Activated naive CD8-positive, alpha-beta T cell (primary cell): ENCODE measurements at regions not wholly inside any gene's neighbourhood (a gene's known extent, or its start where the extent isn't known, plus 50 kb on each side); places are given as distances from the start of the nearest gene placed in this dataset.

Source experiments
- H3K27ac Mint-ChIP-seq: one replicate; pipeline ENCODE4 v1.8.0; 2021; ENCODE audit warnings: mixed read lengths
- H3K27me3 Mint-ChIP-seq: one replicate; pipeline ENCODE4 v1.8.0; 2021; ENCODE audit warnings: mixed read lengths
- H3K36me3 Mint-ChIP-seq: one replicate; pipeline ENCODE4 v1.8.0; 2021; ENCODE audit warnings: mixed read lengths
- H3K4me1 Mint-ChIP-seq: one replicate; pipeline ENCODE4 v1.8.0; 2021; ENCODE audit warnings: low read depth, mixed read lengths
- H3K4me3 Mint-ChIP-seq: one replicate; pipeline ENCODE4 v1.8.0; 2021; ENCODE audit warnings: mild to moderate bottlenecking, mixed read lengths
- H3K9me3 Mint-ChIP-seq: one replicate; pipeline ENCODE4 v1.8.0; 2021; ENCODE audit warnings: low read depth, mixed read lengths

DNA sequence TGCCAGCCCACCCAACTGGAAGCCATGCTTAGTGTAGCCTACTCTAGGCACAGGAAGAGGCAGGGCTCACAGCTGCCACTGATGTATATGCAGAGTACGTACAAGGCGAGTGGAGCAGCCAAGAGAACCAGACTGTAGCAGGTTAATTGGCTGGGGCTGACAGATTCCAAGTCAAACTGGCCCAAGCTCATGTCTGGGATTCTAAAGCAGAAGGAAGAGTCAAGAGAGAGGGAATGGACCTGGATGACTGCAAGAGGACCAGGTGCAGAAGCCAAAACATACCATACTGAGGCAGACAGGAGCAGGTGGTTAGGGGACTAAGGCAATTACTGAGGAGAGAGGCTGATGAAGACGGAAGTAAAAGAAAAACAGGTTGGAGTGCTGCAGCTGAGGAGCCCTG lies 51.3 kb upstream of the LRRN2 start:
- H3K27ac Mint-ChIP-seq = no peak overlapping the region
- H3K4me3 Mint-ChIP-seq = no peak overlapping the region
- no peaks in the 10 kb centered on the region for H3K4me1 Mint-ChIP-seq
- peaks cover 10% of the 10 kb centered on the region for H3K9me3 Mint-ChIP-seq
- peaks cover 5% of the 10 kb centered on the region for H3K36me3 Mint-ChIP-seq
- H3K27me3 Mint-ChIP-seq = peaks cover 4% of the 10 kb centered on the region

DNA sequence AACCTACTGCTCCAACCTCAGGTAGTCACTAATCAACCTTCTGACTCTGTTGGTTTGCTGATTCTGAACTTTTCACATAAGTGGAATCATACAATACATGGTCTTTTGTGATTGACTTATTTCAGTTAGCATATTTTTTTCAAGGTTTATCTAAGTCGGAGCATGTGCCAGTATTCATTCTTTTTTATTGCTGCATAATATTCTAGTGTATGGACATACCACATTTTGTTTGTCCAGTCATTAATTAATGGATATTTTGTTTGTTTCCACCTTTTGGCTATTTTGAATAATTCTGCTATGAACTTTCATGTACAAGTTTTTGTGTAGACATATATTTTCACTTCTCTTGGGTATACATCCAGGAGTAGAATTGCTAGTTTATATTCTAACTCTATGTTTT lies 53.0 kb upstream of the LRRN2 start:
- Mint-ChIP-seq H3K36me3 (peaks cover 5% of the 10 kb centered on the region), H3K27me3 (peaks cover 9% of the 10 kb centered on the region), H3K27ac (no peak overlapping the region), H3K4me3 (no peak overlapping the region), H3K4me1 (no peaks in the 10 kb centered on the region), H3K9me3 (peaks cover 10% of the 10 kb centered on the region)

DNA sequence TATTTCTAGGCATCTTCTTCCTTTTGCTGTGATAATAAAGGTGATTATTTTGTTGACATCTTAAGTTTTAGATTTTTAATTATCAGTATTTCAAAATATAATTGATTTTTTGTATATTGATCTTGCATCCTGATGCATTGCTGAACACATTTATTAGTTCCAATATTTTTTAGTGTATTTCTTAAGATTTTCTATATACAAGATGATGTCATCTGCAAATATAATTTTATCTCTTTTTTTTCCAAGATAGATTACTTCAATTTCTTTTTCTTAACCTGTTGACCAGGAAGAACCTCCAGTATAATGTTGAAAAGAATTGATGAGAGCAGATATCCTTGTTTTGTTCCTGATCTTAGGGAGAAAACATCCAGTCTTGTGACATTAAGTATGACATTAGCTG lies 54.8 kb upstream of the LRRN2 start:
- H3K27ac Mint-ChIP-seq = no peak overlapping the region
- H3K9me3 Mint-ChIP-seq = peaks cover 10% of the 10 kb centered on the region
- no peaks in the 10 kb centered on the region for H3K4me1 Mint-ChIP-seq
- H3K36me3 Mint-ChIP-seq = peaks cover 5% of the 10 kb centered on the region
- peaks cover 10% of the 10 kb centered on the region for H3K27me3 Mint-ChIP-seq
- H3K4me3 Mint-ChIP-seq = no peak overlapping the region

DNA sequence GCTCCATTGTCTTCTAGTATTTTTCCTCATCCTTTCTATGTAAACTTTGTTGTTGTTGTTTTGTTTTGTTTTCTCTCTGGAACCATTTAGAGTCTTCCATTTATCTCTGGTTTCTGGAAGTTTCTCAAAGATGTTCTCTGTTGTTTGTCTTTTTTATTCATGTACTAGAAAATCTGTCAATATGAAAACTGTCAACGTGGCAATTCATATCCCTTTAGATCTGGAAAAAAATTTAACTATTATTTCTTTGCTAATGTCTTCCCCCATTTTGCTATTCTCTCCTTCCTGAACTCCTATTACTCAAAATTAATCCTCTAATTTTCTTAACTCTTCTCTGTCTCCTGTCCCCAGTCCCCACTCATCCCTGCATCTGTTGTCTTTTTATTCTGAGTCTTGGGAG lies 55.9 kb upstream of the LRRN2 start:
- peaks cover 5% of the 10 kb centered on the region for H3K36me3 Mint-ChIP-seq

DNA sequence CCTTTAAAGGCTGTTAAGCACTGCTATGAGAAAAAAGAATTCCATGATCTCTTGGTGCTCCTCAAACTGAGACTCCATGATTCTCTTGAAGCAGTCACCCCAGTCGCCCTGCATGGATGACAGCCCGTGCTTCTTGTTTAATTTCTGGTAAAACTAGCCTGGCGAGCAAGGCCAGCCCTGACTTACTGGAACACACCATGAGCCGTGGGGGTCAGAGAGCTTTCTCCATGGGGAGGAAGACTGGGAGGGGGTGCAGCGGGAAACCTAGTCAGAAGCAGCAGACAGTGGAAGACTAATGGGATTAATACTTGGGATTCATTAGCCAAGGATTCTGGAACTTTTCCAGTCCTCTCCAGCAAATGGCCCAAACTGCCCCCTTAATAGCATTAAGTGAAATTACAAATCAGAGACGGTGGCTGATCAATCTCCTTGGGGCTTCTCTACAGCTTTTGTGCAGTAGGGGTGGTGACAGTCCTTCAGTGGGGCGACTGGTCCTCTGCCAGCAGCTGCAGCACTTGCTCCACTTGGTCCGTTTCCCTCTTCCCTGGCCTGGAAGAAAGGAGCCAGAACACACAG lies 57.2 kb upstream of the LRRN2 start:
- H3K9me3 Mint-ChIP-seq = peaks cover 4% of the 10 kb centered on the region
- peaks cover 10% of the 10 kb centered on the region for H3K27me3 Mint-ChIP-seq
- no peak overlapping the region for H3K4me3 Mint-ChIP-seq
- H3K4me1 Mint-ChIP-seq = no peaks in the 10 kb centered on the region
- no peak overlapping the region for H3K27ac Mint-ChIP-seq
- H3K36me3 Mint-ChIP-seq = no peaks in the 10 kb centered on the region

More for the DNA sequence above, 55.9 kb upstream of the LRRN2 start:
- Mint-ChIP-seq H3K4me3 (no peak overlapping the region), H3K9me3 (peaks cover 10% of the 10 kb centered on the region), H3K27me3 (peaks cover 10% of the 10 kb centered on the region), H3K27ac (no peak overlapping the region), H3K4me1 (no peaks in the 10 kb centered on the region)

DNA sequence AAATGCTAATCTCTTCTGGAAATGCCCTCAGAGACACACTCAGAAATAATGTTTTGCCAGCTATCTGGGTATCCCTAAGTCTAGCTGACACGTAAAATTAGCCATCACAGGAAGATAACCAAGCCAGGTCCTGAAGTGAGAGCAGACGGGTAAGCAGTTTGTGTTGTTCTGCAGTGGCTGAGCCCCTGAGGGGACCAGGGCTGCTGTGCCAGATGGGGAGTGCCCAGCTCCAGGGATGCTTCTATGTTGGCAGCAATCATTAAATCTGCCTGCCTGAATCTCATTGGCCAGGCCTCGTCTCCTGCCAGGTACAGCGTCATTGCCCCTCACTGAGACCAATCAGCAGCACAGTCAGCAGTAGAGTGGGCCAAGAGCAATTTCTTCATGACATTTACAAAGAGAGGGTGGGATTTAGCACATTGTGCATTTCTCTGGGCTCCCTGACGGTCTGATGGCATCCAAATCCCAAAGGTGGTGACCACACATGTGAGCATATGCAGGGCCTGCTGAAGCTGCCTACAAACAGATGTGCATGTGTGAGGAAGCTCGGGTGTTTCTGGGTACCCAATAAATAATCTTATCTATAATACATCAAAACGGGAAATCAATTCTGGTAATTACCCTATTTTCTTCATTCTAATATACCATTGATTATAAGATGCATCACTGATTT lies 58.7 kb upstream of the LRRN2 start:
- H3K4me1 Mint-ChIP-seq = no peaks in the 10 kb centered on the region
- no peak overlapping the region for H3K4me3 Mint-ChIP-seq
- H3K27ac Mint-ChIP-seq = no peak overlapping the region
- no peaks in the 10 kb centered on the region for H3K36me3 Mint-ChIP-seq
- H3K9me3 Mint-ChIP-seq = no peaks in the 10 kb centered on the region
- H3K27me3 Mint-ChIP-seq = peaks cover 9% of the 10 kb centered on the region

DNA sequence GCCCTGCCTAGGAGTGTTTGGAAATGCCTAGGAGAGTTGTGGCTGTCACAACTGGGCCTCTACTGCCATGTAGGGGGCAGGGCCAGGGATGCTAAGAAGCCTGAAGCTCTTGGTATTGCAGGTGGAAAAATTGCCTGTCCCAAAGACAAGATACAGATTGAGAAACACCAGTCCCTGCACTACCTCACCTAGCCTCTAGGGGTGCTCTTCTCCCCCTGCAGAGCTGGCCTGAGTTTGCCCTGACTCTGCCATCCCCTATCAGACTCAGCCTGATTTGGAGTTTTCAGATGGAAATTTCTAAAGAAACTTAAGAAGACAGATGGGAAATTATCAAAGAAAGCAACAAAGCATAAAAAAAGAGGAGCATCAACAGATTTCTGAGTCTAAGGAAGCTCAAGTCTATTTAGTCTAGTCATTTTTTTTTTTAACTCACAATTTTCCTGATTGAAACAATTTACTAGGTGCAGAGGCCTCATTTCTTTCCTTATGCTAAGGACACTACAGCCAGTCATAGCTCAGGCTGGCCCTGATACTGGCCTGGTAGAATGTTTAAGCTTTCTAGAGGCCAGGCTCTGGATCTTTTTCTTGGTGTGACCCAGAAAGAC lies 61.4 kb upstream of the LRRN2 start:
- no peaks in the 10 kb centered on the region for H3K4me1 Mint-ChIP-seq
- H3K27me3 Mint-ChIP-seq = peaks cover 7% of the 10 kb centered on the region

DNA sequence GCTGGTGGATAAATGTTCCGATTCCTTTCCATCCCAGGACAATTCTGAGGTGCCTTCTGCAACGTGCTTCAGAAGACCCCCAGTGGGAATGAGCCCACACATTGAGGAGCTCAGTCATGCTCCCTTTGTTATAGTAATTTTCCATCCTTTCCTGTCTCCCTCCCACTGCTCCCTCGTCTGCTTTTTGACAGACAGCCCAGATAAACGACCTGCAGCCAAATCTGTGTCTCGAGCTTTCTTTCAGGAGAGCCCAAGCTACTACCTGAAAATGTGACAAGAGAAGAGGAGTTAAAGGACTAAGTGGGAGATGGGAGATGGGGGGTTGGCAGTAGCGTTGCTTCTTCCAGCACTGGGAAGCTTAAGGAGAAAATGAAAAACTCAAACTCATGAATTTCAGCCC lies 65.9 kb upstream of the LRRN2 start:
- Mint-ChIP-seq H3K27ac (no peak overlapping the region), H3K4me1 (no peaks in the 10 kb centered on the region), H3K4me3 (no peak overlapping the region), H3K27me3 (peaks cover 5% of the 10 kb centered on the region), H3K36me3 (no peaks in the 10 kb centered on the region), H3K9me3 (no peaks in the 10 kb centered on the region)

More for the DNA sequence above, 61.4 kb upstream of the LRRN2 start:
- H3K9me3 Mint-ChIP-seq = no peaks in the 10 kb centered on the region
- no peak overlapping the region for H3K27ac Mint-ChIP-seq
- no peak overlapping the region for H3K4me3 Mint-ChIP-seq
- H3K36me3 Mint-ChIP-seq = no peaks in the 10 kb centered on the region

DNA sequence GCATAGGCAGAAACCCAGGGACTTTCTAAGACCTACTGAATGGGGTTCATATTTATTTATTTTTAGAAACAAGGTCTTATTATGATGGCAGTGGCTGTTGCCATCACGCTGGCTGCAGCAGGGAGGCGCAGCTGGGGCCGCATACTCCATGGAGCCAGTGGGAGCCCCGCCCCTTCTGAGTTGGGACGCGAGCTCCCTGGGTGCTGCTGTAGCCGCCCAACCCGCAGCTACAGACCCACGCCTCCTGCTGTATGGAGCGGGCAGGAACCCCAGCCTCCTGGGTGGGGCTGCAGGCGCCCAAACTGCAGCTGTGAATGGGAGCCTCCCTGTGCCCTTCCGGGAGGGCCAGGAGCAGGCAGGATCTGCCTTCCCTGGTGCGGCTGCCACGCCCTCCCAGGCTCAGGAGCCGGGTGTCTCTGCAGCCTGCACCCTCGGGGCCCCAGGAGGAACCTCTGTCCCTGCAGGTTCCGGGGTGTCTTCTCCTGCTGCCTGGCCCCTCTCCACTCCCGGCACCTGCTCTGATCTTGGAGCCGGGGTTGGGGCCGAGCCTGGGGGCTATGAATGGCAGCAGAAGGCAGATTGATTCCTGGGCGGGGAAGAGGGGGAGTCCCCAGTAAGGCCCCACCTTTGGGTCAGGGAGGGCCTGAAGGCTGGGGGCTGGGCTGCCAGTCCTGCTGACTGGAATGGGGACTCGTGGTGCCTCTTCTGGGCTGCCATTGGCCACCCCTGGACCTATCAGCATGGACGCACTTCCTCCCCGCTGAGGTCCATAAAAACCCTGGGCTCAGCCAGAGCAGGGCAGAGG lies 66.5 kb upstream of the LRRN2 start:
- Mint-ChIP-seq H3K4me1 (no peaks in the 10 kb centered on the region), H3K27ac (no peak overlapping the region)

DNA sequence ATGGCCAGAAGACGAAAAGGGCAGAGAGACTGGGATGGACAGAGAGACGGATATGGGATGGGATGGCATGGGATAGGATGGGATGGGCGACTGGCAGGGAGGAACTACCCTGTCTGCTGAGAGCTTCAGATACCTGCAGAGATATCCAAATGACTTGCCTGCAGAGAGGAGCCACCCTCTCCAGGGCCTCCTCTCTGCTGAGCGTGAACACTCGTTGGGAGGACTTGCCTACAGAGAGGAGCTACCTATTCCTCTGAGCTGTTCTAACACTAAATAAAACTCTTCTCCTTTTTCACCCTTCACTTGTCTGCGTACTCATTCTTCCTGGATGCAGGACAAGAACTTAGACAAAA lies 67.1 kb upstream of the LRRN2 start:
- Mint-ChIP-seq H3K4me3 (no peak overlapping the region), H3K36me3 (no peaks in the 10 kb centered on the region), H3K9me3 (no peaks in the 10 kb centered on the region), H3K4me1 (no peaks in the 10 kb centered on the region), H3K27ac (no peak overlapping the region), H3K27me3 (peaks cover 4% of the 10 kb centered on the region)

More for the DNA sequence above, 66.5 kb upstream of the LRRN2 start:
- Mint-ChIP-seq H3K9me3 (no peaks in the 10 kb centered on the region), H3K4me3 (no peak overlapping the region), H3K36me3 (no peaks in the 10 kb centered on the region), H3K27me3 (peaks cover 4% of the 10 kb centered on the region)

DNA sequence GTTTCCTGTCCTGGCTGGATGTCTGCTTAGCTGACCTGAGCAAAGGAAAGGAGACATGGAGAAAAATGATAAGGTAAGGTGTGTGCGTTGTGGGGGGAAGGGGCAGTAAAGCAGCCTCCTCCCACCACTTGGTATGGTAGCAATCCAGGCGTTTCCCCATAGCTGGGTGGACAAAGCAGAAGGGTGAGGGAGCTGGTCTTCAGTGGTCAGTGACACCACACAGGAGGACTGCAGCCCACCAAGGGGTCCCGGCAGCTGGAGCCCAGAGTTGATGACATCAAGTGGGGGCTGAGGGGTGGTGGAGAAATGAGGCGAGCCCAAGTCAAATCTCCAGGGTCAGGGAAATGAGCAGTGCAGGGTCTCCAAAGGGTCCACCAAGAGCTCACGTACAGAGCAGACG lies 69.3 kb upstream of the LRRN2 start:
- H3K4me1 Mint-ChIP-seq = no peaks in the 10 kb centered on the region
- no peaks in the 10 kb centered on the region for H3K36me3 Mint-ChIP-seq
- H3K27me3 Mint-ChIP-seq = peaks cover 4% of the 10 kb centered on the region
- H3K27ac Mint-ChIP-seq = no peak overlapping the region
- no peaks in the 10 kb centered on the region for H3K9me3 Mint-ChIP-seq
- no peak overlapping the region for H3K4me3 Mint-ChIP-seq

DNA sequence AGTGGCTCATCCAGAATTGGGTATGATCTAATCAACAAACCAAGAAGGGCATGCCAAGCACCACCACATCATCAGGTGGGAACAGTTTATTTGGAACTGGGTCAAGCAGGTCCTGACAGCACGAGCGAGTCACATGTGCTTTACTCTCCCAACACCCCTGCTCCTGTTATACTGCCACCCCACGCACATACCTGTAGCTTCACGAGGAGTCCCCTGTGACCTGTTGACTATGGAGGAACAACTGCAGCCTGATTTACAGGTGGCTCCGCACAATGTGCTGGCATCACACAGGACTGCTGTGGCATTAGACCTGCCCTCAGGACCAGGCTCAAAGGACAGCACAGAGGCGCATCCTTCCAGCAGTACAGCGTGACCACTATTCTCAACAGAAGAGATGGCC lies 70.8 kb upstream of the LRRN2 start:
- Mint-ChIP-seq H3K27ac (no peak overlapping the region), H3K36me3 (no peaks in the 10 kb centered on the region), H3K4me3 (no peak overlapping the region), H3K9me3 (no peaks in the 10 kb centered on the region), H3K4me1 (no peaks in the 10 kb centered on the region), H3K27me3 (peaks cover 4% of the 10 kb centered on the region)

DNA sequence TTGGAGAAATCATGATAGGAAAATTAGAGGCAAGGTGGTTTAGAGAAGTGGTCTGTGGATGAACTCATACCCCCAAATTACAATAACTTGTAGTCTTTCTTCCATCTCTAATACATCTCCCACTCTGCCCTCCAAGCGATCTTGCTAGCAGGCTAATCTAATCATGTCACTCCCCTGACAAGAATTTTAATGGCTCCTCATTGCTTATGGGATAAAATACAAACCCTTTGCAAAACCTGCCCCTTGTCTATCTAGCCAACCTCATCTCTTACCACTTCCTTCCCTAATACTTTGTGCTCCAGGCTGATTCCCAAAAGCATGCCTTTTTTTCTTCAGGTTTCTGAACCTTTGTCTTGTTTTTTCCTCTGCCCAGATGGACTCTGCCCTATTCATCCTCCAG lies 71.3 kb upstream of the LRRN2 start:
- no peaks in the 10 kb centered on the region for H3K9me3 Mint-ChIP-seq
- H3K4me3 Mint-ChIP-seq = no peak overlapping the region
- H3K27ac Mint-ChIP-seq = no peak overlapping the region
- H3K4me1 Mint-ChIP-seq = no peaks in the 10 kb centered on the region
- H3K27me3 Mint-ChIP-seq = peaks cover 4% of the 10 kb centered on the region
- H3K36me3 Mint-ChIP-seq = no peaks in the 10 kb centered on the region

DNA sequence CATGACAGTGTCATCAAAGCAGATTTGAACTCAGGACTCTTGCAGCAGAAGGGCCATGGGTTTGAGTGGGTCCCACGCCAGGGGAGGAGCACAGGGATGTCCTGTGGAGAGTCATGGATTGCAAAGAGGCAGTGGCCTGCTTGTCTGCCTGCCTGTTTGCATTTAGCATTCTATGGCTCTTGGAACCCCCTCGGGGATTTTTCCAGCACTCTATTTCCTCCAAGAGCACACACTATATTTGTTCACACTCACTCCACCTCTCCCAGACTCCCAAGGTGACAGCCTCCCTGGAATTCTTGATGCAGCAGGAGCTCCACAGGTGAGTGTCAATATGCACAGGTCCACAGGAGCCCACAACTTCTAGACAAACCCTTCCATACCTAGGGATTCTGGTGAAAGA lies 73.1 kb upstream of the LRRN2 start:
- H3K27me3 Mint-ChIP-seq = peaks cover 1% of the 10 kb centered on the region
- H3K4me1 Mint-ChIP-seq = peaks cover 4% of the 10 kb centered on the region
- no peak overlapping the region for H3K27ac Mint-ChIP-seq
- H3K4me3 Mint-ChIP-seq = no peak overlapping the region
- H3K36me3 Mint-ChIP-seq = no peaks in the 10 kb centered on the region
- H3K9me3 Mint-ChIP-seq = no peaks in the 10 kb centered on the region

DNA sequence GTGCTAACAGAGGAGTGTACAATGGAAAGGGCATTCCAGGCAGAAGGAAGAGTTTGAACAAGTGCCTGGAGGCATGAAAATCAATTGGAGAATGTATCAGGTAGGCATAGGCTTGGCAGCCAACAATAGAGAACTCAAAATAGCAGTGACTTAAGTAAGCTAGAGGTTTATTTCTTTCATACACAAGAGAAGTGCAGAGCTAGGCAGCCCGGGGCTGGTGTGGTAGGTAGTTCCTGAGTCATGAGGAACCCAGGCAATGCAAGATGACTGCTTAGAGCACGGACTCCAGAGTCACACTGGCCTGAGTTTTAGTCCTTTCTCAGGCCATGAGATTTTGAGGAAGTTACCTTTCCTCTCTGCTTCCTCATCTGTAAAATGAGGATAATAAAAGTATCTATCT lies 74.8 kb upstream of the LRRN2 start:
- Mint-ChIP-seq H3K27me3 (peaks cover 1% of the 10 kb centered on the region), H3K4me3 (no peak overlapping the region), H3K4me1 (peaks cover 9% of the 10 kb centered on the region), H3K36me3 (no peaks in the 10 kb centered on the region), H3K27ac (no peak overlapping the region), H3K9me3 (no peaks in the 10 kb centered on the region)
